ENCODE measurements at regions not wholly inside any gene's neighbourhood (a gene's known extent, or its start where the extent isn't known, plus 50 kb on each side); places are given as distances from the start of the nearest gene placed in this dataset.
A peak's percentile ranks its signal among the peaks of the same experiment; 100 is the strongest.

GRCh38 chr4:32172761-32173160 is 1452.6 kb downstream of the PCDH7 start:
- H3K4me3 ChIP-seq (ENCODE audit: low read length), result no peak overlapping the region
- TF ChIP-seq, protein P1, sequence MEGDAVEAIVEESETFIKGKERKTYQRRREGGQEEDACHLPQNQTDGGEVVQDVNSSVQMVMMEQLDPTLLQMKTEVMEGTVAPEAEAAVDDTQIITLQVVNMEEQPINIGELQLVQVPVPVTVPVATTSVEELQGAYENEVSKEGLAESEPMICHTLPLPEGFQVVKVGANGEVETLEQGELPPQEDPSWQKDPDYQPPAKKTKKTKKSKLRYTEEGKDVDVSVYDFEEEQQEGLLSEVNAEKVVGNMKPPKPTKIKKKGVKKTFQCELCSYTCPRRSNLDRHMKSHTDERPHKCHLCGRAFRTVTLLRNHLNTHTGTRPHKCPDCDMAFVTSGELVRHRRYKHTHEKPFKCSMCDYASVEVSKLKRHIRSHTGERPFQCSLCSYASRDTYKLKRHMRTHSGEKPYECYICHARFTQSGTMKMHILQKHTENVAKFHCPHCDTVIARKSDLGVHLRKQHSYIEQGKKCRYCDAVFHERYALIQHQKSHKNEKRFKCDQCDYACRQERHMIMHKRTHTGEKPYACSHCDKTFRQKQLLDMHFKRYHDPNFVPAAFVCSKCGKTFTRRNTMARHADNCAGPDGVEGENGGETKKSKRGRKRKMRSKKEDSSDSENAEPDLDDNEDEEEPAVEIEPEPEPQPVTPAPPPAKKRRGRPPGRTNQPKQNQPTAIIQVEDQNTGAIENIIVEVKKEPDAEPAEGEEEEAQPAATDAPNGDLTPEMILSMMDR (conservative IDR thresholded peaks at IDR 0.05; ENCODE audit: low read length), result no peak
- peak; percentile 13 for DNase-seq (ENCODE audit: low read depth)

- no peak overlapping the region for H3K4me3 ChIP-seq (ENCODE audit: low read length)
- TF ChIP-seq, protein P1 (conservative IDR thresholded peaks at IDR 0.05; ENCODE audit: low read length), result no peak
- no peak for DNase-seq (ENCODE audit: low read depth)
Measured at GRCh38 chr4:32180086-32180485, 1459.9 kb downstream of the PCDH7 start.

- TF ChIP-seq, protein P1 (conservative IDR thresholded peaks at IDR 0.05; ENCODE audit: low read length), result no peak
- no peak for DNase-seq (ENCODE audit: low read depth)
- H3K4me3 ChIP-seq (ENCODE audit: low read length), result no peak overlapping the region
Measured at GRCh38 chr4:32184186-32184585, 1464.0 kb downstream of the PCDH7 start.

GRCh38 chr4:32189130-32189529 is 1469.0 kb downstream of the PCDH7 start:
- no peak for DNase-seq (ENCODE audit: low read depth)
- TF ChIP-seq, protein P1 (conservative IDR thresholded peaks at IDR 0.05; ENCODE audit: low read length), result no peak
- no peak overlapping the region for H3K4me3 ChIP-seq (ENCODE audit: low read length)

- no peak for DNase-seq (ENCODE audit: low read depth)
- TF ChIP-seq, protein P1 (conservative IDR thresholded peaks at IDR 0.05; ENCODE audit: low read length), result no peak
- H3K4me3 ChIP-seq (ENCODE audit: low read length), result no peak overlapping the region
Measured at GRCh38 chr4:32189788-32190187, 1469.6 kb downstream of the PCDH7 start.

GRCh38 chr4:32191961-32192360 is 1471.8 kb downstream of the PCDH7 start:
- TF ChIP-seq, protein P1 (conservative IDR thresholded peaks at IDR 0.05; ENCODE audit: low read length), result no peak
- DNase-seq (ENCODE audit: low read depth), result no peak
- no peak overlapping the region for H3K4me3 ChIP-seq (ENCODE audit: low read length)

DNA sequence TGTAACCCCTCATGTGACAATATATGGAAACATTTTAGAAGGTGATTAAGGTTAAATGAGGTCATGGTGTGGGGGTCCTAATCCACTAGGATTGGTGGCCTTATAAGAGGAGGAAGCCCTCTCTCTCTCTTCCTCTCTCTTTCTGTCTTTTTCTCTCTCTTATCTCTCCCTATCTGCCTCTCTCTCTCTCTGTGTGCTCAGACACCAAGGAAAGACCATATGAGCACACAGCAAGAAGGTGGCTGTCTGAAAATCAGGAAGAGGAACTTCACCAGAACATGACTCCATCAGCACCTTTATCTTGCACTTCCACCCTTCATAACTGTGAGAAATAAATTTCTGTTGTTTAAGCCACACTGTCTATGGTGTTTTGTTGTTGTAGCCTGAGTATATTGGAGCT is 1472.2 kb downstream of the PCDH7 start:
- no peak overlapping the region for H3K4me3 ChIP-seq (ENCODE audit: low read length)
- DNase-seq (ENCODE audit: low read depth), result no peak
- TF ChIP-seq, protein P1 (conservative IDR thresholded peaks at IDR 0.05; ENCODE audit: low read length), result no peak
